Neural cell (in vitro differentiated cells): ENCODE measurements at regions not wholly inside any gene's neighbourhood (a gene's known extent, or its start where the extent isn't known, plus 50 kb on each side); places are given as distances from the start of the nearest gene placed in this dataset.

Experiments
- H2AFZ ChIP-seq: fragments of 200-600, 300-800 bp; sonication (generic), shearing (Covaris generic); 2 replicates; pipeline ENCODE4 v1.6.0; 2014; ENCODE audit warnings: low read depth, mild to moderate bottlenecking, antibody characterized with exemption, low read length, moderate library complexity
- H3F3A ChIP-seq: fragments of 200-600 bp; shearing (Covaris generic); 2 replicates; pipeline ENCODE4 v1.6.1; 2016; ENCODE audit warnings: mild to moderate bottlenecking, moderate library complexity, mixed read lengths, antibody characterized with exemption, low read length; ENCODE audit not compliant: insufficient read depth, poor library complexity, severe bottlenecking
- H3K27ac ChIP-seq: fragments of 200-600, 300-800 bp; sonication (generic), shearing (Covaris generic); 2 replicates; pipeline ENCODE4 v1.5.1; 2014; ENCODE audit warnings: mild to moderate bottlenecking, low read length, moderate library complexity
- H3K27me3 ChIP-seq: fragments of 300-800, 200-600 bp; sonication (generic), shearing (Covaris generic); 2 replicates; pipeline ENCODE4 v1.6.0; 2014; ENCODE audit warnings: mild to moderate bottlenecking, low read depth, low read length, moderate library complexity; ENCODE audit not compliant: insufficient read depth
- H3K36me3 ChIP-seq: fragments of 300-800, 200-600 bp; sonication (generic), shearing (Covaris generic); 2 replicates; pipeline ENCODE4 v1.5.1; 2014; ENCODE audit warnings: mild to moderate bottlenecking, antibody characterized with exemption, low read length, moderate library complexity; ENCODE audit not compliant: insufficient read depth
- H3K4me2 ChIP-seq: fragments of 300-800, 200-600 bp; sonication (generic), shearing (Covaris generic); 2 replicates; pipeline ENCODE4 v1.6.0; 2014; ENCODE audit warnings: mild to moderate bottlenecking, low read length
- H3K4me3 ChIP-seq: fragments of 300-800, 200-600 bp; sonication (generic), shearing (Covaris generic); 2 replicates; pipeline ENCODE4 v1.5.1; 2014; ENCODE audit warnings: mild to moderate bottlenecking, low read length, moderate library complexity
- H3K79me2 ChIP-seq: fragments of 200-600 bp; shearing (Covaris generic); replicated peaks from 2 replicates; pipeline ENCODE4 v1.6.0; 2014; ENCODE audit warnings: mild to moderate bottlenecking, low read length, moderate library complexity; ENCODE audit not compliant: insufficient read depth
- H3K9ac ChIP-seq: fragments of 300-800, 200-600 bp; sonication (generic), shearing (Covaris generic); 2 replicates; pipeline ENCODE4 v1.6.1; 2016; ENCODE audit warnings: mild to moderate bottlenecking, low read length, mixed read lengths
- H3K9me2 ChIP-seq: fragments of 200-600 bp; shearing (Covaris generic); 2 replicates; pipeline ENCODE4 v1.6.1; 2016; ENCODE audit warnings: mild to moderate bottlenecking, low read length, mixed read lengths; ENCODE audit not compliant: insufficient read depth
- H3K9me3 ChIP-seq: fragments of 200-600, 300-800 bp; sonication (generic), shearing (Covaris generic); 2 replicates; pipeline ENCODE4 v1.6.1; 2016; ENCODE audit warnings: mild to moderate bottlenecking, mixed run types, low read length, moderate library complexity, mixed read lengths
- H4K20me1 ChIP-seq: fragments of 200-600 bp; shearing (Covaris generic); 2 replicates; pipeline ENCODE4 v1.6.1; 2016; ENCODE audit warnings: mild to moderate bottlenecking, mixed run types; ENCODE audit not compliant: insufficient read depth
- EP300 ChIP-seq: fragments of 450-650 bp; conservative IDR thresholded peaks from 2 replicates; pipeline ENCODE4 v1.6.1; 2014; ENCODE audit warnings: antibody characterized with exemption, mild to moderate bottlenecking, moderate library complexity; ENCODE audit not compliant: poor library complexity, severe bottlenecking
- EZH2 ChIP-seq: fragments of 200-600, 300-800 bp; shearing (Covaris generic), sonication (generic); IDR thresholded peaks from 2 replicates; pipeline ENCODE4 v1.6.1; 2014; ENCODE audit warnings: antibody characterized with exemption, low read length, borderline replicate concordance, mild to moderate bottlenecking; ENCODE audit not compliant: insufficient read depth, poor library complexity, severe bottlenecking
- MXI1 ChIP-seq: fragments of 450-650 bp; conservative IDR thresholded peaks from 2 replicates; pipeline ENCODE4 v1.6.1; 2014; ENCODE audit warnings: antibody characterized with exemption, mild to moderate bottlenecking; ENCODE audit not compliant: poor library complexity, severe bottlenecking
- POLR2AphosphoS5 ChIP-seq: IDR thresholded peaks from 2 replicates; pipeline ENCODE4 v1.6.1; 2012
- RAD21 ChIP-seq: fragments of 450-650 bp; conservative IDR thresholded peaks from 2 replicates; pipeline ENCODE4 v1.6.1; 2014; ENCODE audit warnings: antibody characterized with exemption, mild to moderate bottlenecking, moderate library complexity
- REST ChIP-seq: IDR thresholded peaks from 2 replicates; pipeline ENCODE4 v1.6.1; 2012; ENCODE audit warnings: borderline replicate concordance
- SMC3 ChIP-seq: fragments of 450-650 bp; conservative IDR thresholded peaks from 2 replicates; pipeline ENCODE4 v1.6.1; 2014; ENCODE audit warnings: antibody characterized with exemption, mild to moderate bottlenecking, moderate library complexity; ENCODE audit not compliant: poor library complexity
- TAF1 ChIP-seq: IDR thresholded peaks from 2 replicates; pipeline ENCODE4 v1.6.1; 2012; ENCODE audit warnings: low read depth
- TF ChIP-seq, protein P1 (sequence below): fragments of 450-650 bp; IDR thresholded peaks from 2 replicates; pipeline ENCODE4 v1.5.1; 2014; ENCODE audit warnings: antibody characterized with exemption, mild to moderate bottlenecking, moderate library complexity; ENCODE audit not compliant: poor library complexity, severe bottlenecking

DNA sequence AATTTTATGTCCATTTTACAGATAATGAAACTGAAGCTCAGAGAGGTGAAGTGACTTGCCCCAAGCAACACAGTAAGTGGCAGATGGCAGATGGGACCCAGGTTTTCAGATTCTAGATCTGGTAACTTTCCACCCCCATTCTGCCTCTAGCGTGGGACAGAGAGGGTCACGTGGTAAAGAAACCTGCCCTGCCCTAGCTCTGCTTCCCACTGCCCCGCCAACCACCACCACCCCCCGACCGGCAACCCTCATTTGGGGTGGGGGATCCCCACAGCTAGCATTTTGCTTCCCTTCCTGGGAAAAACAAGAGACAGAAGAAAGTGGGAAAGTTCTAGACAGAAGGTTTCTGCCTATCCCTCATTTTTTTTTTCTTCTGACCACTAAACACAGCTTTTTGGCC, 172.5 kb downstream of the ACTL7B start:
- no peaks in the 10 kb centered on the region for H4K20me1 ChIP-seq
- H2AFZ ChIP-seq: no peak overlapping the region
- H3K4me2 ChIP-seq: no peak overlapping the region
- H3K9ac ChIP-seq: no peak overlapping the region
- no peak overlapping the region for H3K27ac ChIP-seq
- no peaks in the 10 kb centered on the region for H3F3A ChIP-seq
- H3K27me3 ChIP-seq: no peaks in the 10 kb centered on the region
- no peaks in the 10 kb centered on the region for H3K79me2 ChIP-seq
- H3K9me2 ChIP-seq: no peaks in the 10 kb centered on the region
- H3K9me3 ChIP-seq: no peaks in the 10 kb centered on the region
- H3K4me3 ChIP-seq: no peak overlapping the region
- no peaks in the 10 kb centered on the region for H3K36me3 ChIP-seq
- TF ChIP-seq, protein P1, sequence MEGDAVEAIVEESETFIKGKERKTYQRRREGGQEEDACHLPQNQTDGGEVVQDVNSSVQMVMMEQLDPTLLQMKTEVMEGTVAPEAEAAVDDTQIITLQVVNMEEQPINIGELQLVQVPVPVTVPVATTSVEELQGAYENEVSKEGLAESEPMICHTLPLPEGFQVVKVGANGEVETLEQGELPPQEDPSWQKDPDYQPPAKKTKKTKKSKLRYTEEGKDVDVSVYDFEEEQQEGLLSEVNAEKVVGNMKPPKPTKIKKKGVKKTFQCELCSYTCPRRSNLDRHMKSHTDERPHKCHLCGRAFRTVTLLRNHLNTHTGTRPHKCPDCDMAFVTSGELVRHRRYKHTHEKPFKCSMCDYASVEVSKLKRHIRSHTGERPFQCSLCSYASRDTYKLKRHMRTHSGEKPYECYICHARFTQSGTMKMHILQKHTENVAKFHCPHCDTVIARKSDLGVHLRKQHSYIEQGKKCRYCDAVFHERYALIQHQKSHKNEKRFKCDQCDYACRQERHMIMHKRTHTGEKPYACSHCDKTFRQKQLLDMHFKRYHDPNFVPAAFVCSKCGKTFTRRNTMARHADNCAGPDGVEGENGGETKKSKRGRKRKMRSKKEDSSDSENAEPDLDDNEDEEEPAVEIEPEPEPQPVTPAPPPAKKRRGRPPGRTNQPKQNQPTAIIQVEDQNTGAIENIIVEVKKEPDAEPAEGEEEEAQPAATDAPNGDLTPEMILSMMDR: no peak
- no peak for TF ChIP-seq REST
- no peak for TF ChIP-seq POLR2AphosphoS5
- TF ChIP-seq TAF1: no peak
- no peak for TF ChIP-seq RAD21
- no peak for TF ChIP-seq MXI1

DNA sequence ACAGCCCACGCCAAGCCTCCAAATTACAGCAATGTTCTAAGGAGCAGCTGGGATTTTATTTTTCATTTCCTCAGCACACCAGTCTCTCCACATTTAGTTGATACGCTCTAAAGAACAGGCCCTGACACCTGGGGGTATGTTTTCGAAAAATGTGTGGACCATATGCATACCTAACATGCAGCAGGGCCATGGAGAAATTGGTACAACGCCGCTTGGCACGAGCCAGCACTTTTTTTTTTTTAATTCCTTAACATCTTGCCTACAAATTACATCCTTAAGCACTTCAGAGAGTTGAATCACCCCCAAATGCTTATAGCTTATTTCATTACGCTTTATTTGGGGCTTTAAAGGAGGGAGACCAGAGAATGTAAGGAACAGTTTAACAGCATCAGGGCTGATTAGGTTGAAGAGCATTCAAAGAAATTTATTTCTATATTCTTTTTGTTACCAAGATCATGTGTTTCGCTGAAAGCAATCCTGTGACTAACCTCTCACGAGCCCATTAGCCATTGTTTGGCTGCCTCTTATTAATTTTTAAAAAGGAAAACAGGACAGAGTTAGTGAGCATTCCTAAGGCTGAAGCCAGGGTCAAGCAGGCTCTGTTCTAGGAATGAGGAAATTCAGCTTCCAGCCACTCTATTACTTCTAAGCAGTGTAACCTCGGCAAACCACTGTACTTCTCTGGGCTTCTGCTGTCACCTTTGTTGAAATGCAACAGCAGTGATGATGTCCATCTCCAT, 173.8 kb downstream of the ACTL7B start:
- TF ChIP-seq SMC3: no peak
- TF ChIP-seq, protein P1: no peak
- no peak for TF ChIP-seq EP300
- no peak for TF ChIP-seq POLR2AphosphoS5
- no peak for TF ChIP-seq MXI1
- no peak for TF ChIP-seq RAD21
- TF ChIP-seq EZH2: no peak
- no peak for TF ChIP-seq TAF1
- TF ChIP-seq REST: no peak
- Histone ChIP-seq H3K9me2 (no peaks in the 10 kb centered on the region), H3K27ac (no peak overlapping the region), H3K9me3 (no peaks in the 10 kb centered on the region), H3K27me3 (no peaks in the 10 kb centered on the region), H3K4me2 (no peak overlapping the region), H3K9ac (no peak overlapping the region), H3F3A (no peaks in the 10 kb centered on the region), H3K4me3 (no peak overlapping the region), H3K36me3 (no peaks in the 10 kb centered on the region), H4K20me1 (no peaks in the 10 kb centered on the region), H3K79me2 (no peaks in the 10 kb centered on the region), H2AFZ (no peak overlapping the region)
